Activated CD4-positive, alpha-beta T cell treated with anti-CD3 and anti-CD28 coated beads for 24 hours (primary cell): ENCODE measurements at regions not wholly inside any gene's neighbourhood (a gene's known extent, or its start where the extent isn't known, plus 50 kb on each side); places are given as distances from the start of the nearest gene placed in this dataset.

ENCODE experiments used
- DNase-seq, 2 donors: peaks; one replicate each; pipeline ENCODE4 v3.0.0-alpha.2; 2020; ENCODE audit warnings: low read depth in 2 of 2

DNA sequence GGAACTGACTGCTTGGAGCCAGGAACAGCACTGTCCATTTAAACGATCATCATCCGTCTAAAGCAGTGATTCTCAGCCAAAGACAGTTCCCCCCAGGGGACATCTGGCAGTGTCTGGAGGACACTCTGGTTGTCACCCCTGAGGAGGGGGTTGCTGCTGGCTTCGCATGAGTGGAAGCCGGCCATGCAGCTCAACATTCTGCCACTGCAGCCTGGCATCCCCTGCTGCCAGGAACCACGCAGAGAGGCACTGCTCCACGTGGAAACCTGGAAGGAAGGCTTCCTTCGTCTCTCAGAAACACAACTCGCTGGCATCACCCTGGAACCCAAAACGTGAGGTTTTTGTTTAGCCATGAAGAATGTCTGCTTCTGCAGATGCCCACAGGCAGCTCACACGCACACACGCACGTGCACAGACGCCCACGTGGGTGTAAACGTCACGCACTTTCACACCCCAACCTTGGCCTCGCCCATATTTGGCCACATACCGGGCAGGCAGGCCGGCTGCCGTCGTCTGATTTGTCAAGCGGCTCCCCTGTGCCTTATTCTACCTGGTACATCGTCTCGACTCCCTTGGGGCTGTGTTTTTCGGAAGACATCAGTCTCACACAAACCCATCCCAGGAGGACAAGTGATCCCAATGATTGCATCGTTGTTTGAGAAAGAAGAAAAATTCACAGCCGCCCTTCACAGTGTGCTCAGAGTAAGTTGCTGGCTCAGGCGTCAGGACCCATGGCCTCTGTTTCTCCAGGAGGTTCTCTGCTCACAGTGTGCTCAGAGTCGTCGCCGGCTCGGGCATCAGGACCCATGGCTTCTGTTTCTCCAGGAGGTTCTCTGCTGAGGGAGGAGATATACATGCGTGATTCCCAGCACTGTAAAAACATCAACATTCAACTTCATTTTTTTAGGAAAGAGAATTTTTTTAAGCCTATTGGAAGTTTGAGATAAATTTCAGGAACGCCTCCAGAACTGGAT, 127.2 kb upstream of the PPP2R2D start:
- DNase-seq: no peak

DNA sequence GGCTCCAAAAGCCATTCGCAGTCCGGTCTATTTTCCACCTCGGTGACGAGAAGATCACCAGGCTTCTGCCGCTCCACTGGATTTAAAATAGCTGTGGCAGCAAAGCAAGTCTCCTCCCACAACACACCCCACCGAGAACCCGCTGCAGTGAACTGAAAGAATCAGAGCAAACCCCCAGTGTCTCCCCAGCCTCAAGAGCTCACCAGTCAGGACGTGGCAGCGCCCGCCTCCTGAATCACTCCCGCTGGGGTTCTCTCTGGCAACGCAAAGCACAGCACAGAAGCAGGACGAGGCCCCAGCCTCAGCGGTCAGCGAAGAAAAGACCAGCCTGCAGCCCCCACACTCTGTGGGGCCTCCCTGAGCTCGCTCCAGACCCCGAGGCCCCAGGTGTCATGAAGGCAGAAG, 126.1 kb upstream of the PPP2R2D start:
- DNase-seq: no peak

DNA sequence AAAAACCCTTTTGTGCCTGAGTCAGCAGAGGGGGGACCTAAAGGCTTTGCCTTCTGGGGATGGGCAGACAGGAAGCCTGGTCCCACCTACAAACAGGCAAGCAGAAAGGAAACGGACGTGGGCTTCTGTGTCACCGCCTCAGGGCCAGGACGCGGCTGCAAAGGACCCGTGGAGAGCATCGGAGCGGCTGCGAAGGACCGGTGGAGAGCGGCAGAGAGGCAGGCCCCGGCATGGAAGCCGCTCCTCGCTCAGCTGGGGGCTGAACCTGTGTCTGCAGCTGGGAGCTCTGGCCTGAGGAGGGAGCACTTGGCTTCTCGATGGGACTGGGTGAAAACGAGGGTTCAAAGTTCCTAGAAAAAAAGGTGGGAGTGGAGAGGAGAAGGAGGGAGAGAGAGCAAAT, 125.4 kb upstream of the PPP2R2D start:
- no peak for DNase-seq

DNA sequence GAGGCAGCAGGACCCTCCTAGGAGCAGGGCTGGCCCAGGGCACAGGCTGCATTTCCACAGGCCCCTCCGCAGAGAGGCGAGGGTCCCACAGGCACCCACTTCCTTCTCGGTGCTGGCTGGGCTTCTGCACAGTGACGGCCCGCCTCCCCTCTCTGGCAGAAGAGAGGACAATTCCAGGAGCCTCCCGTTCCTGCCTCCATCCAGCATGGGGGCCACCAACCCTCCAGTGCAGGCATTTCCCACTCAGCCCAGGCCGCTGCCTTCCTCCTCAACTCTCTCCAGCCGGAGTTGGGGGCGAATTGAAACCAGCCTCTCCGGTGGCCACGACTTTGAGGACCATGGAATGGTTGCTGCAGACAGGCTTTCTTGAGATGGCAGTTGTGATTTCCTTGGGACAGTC, 125.0 kb upstream of the PPP2R2D start:
- no peak for DNase-seq

DNA sequence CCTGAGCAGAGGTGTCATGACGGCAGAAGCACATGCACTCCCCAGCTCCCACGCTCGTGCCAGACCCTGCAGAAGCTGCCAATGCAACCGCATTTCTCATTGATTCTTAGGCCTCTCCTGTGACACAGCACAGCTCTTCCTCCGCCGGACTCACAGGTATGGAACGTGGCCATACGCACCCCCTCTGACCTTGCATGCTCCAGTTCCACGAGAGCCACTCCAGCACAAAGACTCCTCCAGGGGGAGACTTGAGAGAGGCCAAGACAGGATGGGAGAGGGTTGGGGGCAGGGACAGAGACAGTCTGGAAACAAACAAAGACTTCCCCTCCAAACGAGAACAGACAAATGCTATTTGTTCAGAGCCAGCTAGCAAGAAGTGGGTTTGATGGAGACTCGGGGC, 124.3 kb upstream of the PPP2R2D start:
- no peak for DNase-seq

DNA sequence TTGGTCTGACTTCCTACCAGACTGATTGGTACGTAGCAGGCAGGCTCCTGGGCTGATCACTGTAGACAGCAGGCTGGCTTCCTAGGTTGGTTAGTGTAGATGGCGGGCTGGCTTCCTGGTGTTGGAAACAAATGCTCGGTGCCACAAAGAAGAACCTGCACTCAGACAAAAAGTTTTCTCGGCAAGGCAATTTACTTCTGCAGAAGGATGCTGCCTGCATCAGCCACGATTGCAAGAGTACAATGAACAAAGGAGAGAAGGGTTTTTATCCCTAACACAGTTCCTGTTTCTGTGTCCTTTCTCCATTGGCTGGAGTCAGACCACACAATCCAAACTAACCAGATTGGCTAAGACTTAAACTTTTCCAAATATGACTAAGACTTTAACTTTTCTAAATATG, 123.6 kb upstream of the PPP2R2D start:
- no peak for DNase-seq

DNA sequence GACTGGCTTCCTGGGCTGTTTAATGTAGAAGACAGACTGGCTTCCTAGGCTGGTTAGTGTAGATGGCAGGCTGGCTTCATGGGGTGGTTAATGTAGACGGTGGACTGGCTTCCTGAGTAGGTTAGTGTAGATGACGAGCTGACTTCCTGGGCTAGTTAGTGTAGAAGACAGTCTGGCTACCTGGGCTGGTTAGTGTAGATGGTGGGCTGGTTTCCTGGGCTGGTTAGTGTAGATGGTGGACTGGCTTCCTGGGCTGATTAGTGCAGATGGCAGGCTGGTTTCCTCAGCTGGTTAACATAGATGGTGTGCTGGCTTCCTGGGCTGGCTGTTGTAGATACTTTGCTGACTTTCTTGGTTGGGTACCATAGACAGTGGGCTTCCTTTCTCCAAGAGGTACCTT, 122.9 kb upstream of the PPP2R2D start:
- DNase-seq: no peak

DNA sequence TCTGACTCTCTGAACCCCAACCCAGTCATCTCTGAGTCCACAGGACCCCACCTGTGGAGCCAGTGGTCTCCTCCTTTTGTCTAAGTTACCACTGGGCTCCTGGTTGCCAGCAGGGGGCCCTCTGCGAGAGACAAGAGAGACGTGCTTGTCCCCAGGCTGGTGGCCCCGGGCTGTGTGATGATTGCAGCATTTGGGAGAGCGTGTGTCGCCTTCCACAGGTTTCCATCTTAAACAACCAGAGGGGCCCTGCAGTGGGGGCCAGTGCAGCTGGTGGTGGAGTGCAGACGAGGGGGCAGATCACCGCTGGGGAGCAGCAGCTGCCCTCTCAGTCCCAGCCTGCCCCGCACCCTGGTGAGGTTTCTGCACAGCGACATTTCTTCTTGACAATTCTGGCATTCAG, 122.4 kb upstream of the PPP2R2D start:
- no peak for DNase-seq

DNA sequence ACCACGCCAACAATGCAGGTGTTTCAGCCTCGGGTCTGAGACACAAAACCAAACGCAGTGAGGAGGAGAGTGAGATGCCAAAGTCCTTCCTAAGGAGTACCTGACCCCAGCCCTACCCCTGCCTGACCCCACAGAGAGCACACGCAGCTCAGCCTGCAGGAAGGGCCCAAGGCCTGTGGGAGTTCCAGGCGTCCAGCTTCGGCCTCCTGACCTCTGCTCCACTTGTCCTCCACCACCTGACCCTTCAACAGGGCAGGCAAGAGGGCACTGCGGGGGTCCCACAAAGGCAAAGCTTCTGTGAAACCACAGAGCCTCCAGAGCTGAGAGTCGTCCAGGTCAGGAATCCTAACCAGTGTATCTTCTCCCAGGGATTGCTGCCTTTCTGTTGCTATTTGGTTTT, 122.0 kb upstream of the PPP2R2D start:
- DNase-seq: no peak

DNA sequence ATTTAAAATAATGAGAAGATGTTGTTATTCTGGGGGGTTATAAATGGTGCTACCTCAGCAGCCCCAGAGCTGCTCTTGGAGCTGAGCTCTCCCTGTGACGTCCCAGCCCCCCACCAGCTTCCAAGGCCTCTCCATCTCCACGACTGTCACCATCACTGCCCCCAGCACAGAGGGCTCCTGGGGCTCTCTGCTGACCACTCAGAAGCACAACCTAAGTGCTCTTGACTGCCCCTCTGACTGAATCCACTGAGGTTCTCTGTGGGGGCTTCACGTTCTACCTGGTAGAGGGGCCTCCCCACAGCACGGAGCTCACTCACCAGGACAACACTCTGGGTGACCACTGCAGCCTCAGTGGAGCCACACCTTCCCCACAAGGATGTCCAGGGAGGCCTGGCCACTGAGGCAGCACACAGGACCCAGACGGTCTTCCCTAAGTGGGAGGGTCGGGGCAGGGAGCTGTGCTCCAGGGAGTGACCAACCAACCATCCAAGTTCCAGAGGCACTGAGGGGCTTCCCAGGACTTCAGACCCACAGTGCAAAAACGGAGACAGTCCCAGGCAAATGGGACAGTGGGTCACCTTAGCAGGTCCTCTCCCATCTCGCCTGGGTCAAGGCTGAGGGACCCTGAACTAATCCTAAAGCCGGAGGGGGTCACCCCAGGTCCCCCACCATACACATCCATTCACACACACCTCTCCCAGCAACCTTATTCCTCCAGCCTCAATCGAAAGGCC, 121.0 kb upstream of the PPP2R2D start:
- no peak for DNase-seq

DNA sequence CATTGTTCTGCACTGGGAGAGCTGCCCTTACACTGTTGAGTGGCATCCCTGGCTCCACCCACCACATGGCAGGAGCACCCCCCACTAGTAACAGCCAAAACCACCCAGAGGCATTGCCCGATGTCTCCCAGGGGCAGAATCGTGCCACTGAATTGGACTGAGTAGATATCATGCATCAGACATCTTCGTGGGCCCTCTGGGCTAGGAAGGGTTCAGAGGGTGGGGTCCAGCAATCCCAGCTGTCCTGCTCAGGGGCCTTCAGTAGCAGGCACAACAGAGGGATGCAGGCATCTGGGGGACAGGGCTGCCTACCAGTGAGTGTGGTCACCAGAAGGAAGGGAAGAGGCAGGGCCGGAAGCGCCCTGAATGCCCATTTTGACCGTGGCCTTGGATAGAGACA, 119.7 kb upstream of the PPP2R2D start:
- no peak for DNase-seq

DNA sequence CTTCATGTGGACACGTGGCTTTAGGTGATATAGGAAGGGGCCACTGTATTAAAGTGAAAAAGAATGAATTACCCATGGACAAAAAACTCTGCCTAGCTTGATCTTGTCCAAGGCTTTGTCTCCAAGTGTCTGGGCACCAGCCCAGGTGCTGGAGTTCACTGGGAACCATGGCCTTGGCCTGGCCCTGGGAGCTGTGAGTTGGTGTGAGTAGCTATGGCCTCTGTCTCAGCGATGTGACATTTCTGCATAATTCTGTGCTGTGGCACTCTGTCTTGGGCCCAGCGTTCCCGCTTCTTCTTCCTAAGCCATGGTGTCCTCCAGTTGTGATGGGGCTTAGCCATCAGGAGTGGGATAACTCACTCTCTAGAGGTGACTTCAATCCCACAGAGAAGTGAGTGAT, 119.0 kb upstream of the PPP2R2D start:
- DNase-seq: no peak

DNA sequence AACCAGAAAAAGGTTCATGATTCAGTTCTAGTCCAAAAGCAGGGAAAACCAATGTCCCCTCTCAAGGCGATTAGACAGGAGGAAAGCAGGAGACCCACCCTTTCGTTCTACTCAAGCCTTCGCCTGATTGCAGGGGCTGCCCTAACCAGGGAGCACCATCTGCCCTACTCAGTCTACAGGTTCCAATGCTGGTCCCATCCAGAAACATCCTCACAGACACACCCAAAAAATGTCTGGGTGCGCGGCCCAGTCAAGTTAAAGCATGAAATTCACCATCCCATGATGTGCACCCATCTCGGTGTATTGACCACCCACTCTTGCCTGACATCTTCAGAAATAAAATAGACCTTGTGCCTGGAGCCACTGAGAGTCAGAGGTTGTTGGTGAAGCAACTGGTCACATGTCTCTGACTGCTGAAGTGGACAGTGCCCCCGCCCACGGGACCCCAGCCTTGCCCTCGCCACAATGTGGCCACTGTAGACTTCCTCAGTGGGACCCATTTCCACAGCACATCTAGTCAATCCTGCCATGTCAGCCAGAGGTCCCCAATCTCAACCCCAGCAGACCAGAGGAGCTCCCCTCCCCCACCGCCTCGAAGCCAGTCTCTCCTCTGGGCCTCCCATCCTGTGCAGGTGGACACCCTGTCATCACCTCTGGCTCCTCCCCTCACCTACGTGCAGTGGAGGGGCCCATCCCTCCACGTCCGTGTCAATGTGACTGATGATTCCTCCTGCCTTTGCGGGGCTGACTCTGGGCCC, 116.3 kb upstream of the PPP2R2D start:
- DNase-seq: no peak

DNA sequence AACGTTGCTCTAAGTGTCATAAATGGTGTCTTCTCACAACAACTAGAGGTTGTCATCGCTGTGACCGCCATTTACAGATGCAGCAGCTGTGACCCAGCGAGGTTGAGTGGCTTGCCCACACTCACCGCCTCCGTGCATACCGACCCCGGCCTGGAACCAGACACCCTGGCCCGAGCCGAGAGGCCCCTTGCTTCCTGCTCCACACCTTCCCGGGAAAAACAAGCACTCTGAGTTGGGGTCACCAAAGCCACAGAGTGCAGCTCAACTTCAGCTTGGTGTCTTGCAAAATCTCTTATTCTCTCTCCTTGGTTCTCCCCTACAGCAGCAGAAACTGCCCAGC, 115.7 kb upstream of the PPP2R2D start:
- no peak for DNase-seq

DNA sequence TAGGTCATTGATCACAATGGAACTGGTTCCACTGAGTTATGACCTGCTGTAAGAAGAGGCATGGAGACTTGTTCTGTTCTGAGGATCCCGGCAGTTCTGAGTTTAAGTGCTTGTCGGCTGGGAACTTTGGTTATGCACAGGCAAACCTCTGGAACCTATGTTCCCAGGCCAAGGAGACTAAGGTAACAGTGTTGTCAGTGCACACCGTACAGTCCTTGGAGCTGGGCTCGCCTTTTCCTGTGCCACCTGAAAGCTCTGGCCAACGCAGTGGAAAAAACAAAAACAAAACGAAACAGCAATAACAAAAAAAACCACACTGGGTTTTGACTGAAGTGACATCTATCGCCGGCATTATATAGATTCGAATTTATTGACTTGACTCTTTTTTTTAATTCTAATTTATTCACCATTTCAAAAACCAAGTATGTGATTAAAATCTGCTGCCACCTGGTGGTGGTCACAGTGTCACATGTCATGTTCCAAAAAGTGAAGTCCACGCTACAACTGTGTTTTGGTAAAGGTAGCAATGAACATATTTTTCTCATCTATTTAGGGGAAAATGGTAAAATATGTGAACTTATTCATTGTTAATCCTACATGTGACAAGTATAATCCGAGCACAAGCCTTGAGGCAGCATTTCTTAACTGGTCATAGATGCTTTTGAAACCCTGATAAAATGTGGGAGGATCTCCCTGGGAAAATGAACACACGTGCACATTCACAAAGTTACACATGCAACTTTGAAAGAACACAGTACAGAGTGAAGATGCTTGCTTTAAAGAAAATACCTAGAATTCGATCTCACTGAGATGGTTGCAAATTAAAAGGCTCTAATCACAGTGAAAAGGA, 113.8 kb upstream of the PPP2R2D start:
- DNase-seq: peak; percentile 21 to 22

DNA sequence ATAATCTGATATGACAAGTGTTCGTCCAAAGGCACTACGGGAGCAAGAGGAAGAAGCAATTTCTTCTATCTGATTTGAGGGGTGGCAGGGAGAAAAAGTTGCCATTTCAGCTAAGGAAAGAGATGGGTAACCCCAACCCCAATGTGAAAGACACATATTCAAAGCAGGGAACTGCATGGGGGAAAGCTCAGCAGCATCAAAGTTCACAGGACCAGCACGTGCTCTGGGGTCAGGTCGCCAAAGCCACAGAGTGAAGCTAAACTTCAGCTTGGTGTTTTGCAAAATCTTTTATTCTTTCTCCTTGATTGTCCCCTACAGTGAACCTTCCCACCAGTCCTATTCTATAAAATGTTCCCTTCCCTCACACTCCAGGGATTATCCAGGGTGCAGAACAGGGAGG, 112.8 kb upstream of the PPP2R2D start:
- no peak for DNase-seq

DNA sequence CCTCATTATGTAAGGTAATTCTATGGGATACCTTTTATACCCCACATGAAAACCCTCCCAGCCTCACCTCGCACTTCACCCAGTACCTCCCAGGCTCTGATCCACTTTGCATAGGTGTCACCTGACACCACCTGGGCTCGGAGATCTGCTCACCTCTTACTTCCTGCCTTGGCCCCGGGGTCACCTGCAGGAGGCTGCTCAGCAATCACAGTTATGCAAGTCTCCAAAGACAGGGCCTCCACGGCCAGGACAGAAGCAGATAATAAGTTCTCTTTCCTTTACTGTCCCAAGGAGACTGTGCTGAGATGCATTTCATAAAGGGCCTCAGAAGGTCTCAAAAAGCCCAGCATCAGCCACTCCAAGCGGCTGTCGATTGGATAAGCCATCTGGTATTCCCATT, 112.4 kb upstream of the PPP2R2D start:
- DNase-seq: no peak

DNA sequence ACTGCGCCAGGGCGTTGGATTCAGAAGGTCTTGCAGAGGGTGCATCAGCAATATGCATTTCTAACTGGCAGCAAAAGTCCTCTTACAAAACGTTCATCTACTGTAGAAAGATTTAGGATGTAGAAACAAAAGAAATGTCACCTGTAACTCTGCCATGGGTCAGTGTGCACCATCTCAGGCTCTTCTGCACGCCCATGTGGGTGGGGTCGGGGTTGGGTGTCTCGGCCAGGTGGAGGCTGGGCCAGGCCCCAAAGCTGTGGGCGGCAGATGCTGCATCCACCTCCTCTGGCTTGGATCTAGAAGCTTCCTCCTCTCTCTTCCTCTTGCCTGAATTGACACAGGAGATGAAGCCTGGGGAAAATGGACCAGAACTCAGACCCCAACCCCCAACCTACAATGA, 111.3 kb upstream of the PPP2R2D start:
- DNase-seq: no peak

DNA sequence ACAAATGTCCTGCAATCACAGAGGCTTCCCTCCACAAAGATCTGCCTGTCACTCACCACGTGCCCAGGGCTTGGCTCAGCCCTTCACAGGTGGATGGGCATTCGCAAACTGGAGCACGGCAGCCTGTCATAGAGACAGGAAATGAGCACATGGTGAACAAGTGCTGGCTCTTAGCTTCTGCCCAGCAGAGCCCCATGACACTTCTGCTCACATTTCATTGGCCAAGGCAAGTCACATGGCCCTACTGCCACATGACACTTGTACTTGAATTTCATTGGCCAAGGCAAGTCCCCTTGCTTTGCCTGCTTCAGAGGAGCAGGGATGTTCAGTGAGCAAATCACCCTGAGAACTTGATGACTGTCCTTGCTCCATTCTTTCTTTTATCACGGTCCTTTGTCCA, 110.8 kb upstream of the PPP2R2D start:
- peak; percentile 7 to 26 for DNase-seq

DNA sequence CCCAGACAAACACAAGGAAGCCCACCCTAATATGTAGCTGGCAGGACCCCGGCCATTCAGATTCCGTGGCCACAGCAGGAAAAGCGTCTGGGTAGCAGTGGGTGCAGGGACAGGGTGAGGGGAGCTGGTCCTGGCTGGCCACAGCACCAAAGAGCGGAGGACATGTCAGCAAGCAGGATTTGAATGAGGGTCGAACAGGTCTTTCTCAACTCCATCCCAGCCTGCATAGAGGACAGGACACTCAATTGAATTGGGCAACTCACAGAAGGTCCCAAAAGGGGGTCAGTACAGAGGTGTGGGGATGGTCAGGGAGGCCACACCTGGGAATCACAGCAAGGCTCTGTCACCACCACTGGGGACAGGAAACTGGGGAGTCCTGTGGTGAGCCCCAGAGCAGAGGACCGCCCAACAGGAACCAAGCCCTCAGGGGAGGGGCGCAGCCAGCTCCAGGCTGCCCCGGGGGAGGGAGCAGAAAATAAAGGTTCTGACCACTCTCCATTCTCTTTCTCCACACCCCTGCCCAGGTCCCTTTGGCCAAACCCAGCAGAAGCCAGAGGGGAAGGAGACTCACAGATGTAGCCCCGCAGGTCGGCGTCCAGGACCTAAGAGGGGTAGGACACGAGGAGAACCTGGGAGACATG, 108.7 kb upstream of the PPP2R2D start:
- DNase-seq: no peak

DNA sequence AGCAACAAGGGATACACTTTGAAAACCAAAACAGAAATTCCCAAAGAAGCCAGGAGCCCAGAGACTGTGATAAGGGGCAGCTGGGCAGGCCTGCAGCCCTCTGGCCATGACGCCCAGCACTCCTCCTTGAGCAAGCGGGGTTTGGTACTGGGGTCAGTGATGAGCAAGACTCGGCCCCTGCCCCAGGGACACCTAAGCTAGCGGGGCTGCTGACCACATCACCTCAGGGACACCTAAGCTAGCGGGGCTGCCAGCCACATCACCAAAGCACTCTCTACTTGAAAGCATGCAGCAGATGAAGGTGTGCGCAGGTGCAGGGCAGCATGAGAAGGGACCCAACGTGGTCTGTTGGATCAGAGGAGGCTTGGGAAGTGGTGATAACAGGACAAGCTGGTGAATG, 108.0 kb upstream of the PPP2R2D start:
- DNase-seq: no peak
